Stomach (tissue), 8 donors: ENCODE measurements at regions not wholly inside any gene's neighbourhood (a gene's known extent, or its start where the extent isn't known, plus 50 kb on each side); places are given as distances from the start of the nearest gene placed in this dataset.

Experiments
- DNase-seq, 2 donors: peaks; one replicate each; pipeline versions ENCODE4 v3.0.0 to v3.0.0-alpha.2; 2013 to 2019
- H3K27ac ChIP-seq, 5 donors: fragments of 200-600 bp in 4 of 5; sonication (generic) in 4 of 5; one replicate each; pipeline ENCODE4 v1.5.1; 2013 to 2019; ENCODE audit warnings: mild to moderate bottlenecking in 1 of 5, moderate library complexity in 1 of 5
- H3K27me3 ChIP-seq, 3 donors: fragments of 200-600 bp; sonication (generic); one replicate each; pipeline ENCODE4 v1.5.1; 2017 to 2019; ENCODE audit warnings: mixed run types in 1 of 3
- H3K36me3 ChIP-seq, 4 donors: fragments of 200-600 bp; sonication (generic); 1 replicate in 3 of 4; 2 replicates in 1 of 4; pipeline ENCODE4 v1.5.1; 2016 to 2019
- H3K4me1 ChIP-seq, 4 donors: fragments of 200-600 bp; sonication (generic); one replicate each; pipeline ENCODE4 v1.5.1; 2016 to 2019
- H3K4me3 ChIP-seq, 4 donors: fragments of 200-600 bp; sonication (generic) in 3 of 4; one replicate each; pipeline ENCODE4 v1.5.1; 2016 to 2019; ENCODE audit warnings: mild to moderate bottlenecking in 1 of 4
- H3K9me3 ChIP-seq, 4 donors: fragments of 200-600 bp; sonication (generic); one replicate each; pipeline ENCODE4 v1.5.1; 2016 to 2019
- EP300 ChIP-seq: sonication (generic); formaldehyde crosslinking; IDR thresholded peaks from one replicate; pipeline ENCODE4 v1.6.1; 2017; ENCODE audit warnings: antibody characterized with exemption
- POLR2A ChIP-seq, 4 donors: fragments of 450-650 bp; IDR thresholded peaks; one replicate each; pipeline ENCODE4 v1.6.1; 2016; ENCODE audit warnings: antibody characterized with exemption in 4 of 4, control low read depth in 2 of 4, mild to moderate bottlenecking in 1 of 4, moderate library complexity in 1 of 4
- POLR2AphosphoS5 ChIP-seq, 3 donors: sonication (generic); formaldehyde crosslinking; IDR thresholded peaks; one replicate each; pipeline ENCODE4 v1.6.1; 2016; ENCODE audit warnings: antibody characterized with exemption in 3 of 3
- WGBS, 5 donors: extraction: QIAGEN DNeasy Blood & Tissue Kit in 3 of 5; methylation state at CpG; one replicate each; pipeline versions ENCODE4 v1.1.5 to v1.1.7; 2013 to 2018; 5-methylcytosine and 5-hydroxymethylcytosine counted together
- intact Hi-C: fragments of 100-400 bp; cut with DNase I; formaldehyde crosslinking; loops from one replicate; pipeline ENCODE4 v1.15.1; 2023; ENCODE audit warnings: low total_unique reads
- TF ChIP-seq, protein P1 (sequence below), 7 experiments: fragments of 450-650 bp in 4 of 7; fragments of 200-600 bp in 3 of 7; sonication (generic) in 3 of 7; IDR thresholded peaks; one replicate each; pipeline ENCODE4 v1.5.1; 2016 to 2019; ENCODE audit warnings: antibody characterized with exemption in 7 of 7, control low read depth in 2 of 7, mild to moderate bottlenecking in 1 of 7
- donor health status: healthy with polysubstance abuse.
- donor health status: Bipolar disorder and iron deficiency.
- donor health status: healthy.

DNA sequence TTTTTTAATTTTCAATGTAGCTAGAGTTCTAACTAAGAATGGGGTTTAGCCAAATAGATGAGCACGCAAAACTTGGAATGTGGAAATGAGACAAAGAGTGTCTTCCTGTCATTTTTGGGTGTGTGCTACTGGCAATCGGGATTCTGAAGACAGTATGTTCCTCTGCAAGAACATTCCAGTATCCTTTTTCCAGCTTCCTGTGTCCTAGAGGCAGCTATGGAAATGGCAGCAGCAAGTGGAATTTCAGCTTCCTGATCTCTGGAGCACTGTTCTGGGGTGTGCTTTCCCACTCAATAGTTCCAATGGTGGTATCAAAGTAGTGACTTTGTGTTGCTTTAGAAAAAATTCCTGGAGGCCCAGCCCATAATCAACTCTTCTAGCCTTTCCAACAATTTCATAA, 642.9 kb upstream of the KCNMB2 start:
- Histone ChIP-seq H3K27ac (no peak overlapping the region), H3K4me3 (no peak overlapping the region), H3K9me3 (peaks cover 0 to 15% (median 9%) of the 10 kb centered on the region in 4 donors), H3K4me1 (no peaks in the 10 kb centered on the region), H3K27me3 (no peaks in the 10 kb centered on the region), H3K36me3 (no peaks in the 10 kb centered on the region)
- no peak for DNase-seq
- intact Hi-C loops, result no loop called here
- TF ChIP-seq POLR2A (IDR thresholded peaks at IDR 0.05), result no peak
- TF ChIP-seq, protein P1, sequence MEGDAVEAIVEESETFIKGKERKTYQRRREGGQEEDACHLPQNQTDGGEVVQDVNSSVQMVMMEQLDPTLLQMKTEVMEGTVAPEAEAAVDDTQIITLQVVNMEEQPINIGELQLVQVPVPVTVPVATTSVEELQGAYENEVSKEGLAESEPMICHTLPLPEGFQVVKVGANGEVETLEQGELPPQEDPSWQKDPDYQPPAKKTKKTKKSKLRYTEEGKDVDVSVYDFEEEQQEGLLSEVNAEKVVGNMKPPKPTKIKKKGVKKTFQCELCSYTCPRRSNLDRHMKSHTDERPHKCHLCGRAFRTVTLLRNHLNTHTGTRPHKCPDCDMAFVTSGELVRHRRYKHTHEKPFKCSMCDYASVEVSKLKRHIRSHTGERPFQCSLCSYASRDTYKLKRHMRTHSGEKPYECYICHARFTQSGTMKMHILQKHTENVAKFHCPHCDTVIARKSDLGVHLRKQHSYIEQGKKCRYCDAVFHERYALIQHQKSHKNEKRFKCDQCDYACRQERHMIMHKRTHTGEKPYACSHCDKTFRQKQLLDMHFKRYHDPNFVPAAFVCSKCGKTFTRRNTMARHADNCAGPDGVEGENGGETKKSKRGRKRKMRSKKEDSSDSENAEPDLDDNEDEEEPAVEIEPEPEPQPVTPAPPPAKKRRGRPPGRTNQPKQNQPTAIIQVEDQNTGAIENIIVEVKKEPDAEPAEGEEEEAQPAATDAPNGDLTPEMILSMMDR (IDR thresholded peaks at IDR 0.05), result peak in 1 of 7 experiments; percentile 9
- WGBS, 5 donors, result 68 to 86% (median 79%) methylated on average over 2 of the region's 2 CpGs

- Histone ChIP-seq H3K27ac (no peak overlapping the region), H3K4me3 (no peak overlapping the region), H3K4me1 (no peaks in the 10 kb centered on the region), H3K9me3 (peaks cover 0 to 24% (median 17%) of the 10 kb centered on the region in 4 donors), H3K36me3 (no peaks in the 10 kb centered on the region), H3K27me3 (no peaks in the 10 kb centered on the region)
- DNase-seq, result no peak
- WGBS, 5 donors, result 75 to 83% (median 80%) methylated on average over 5 of the region's 5 CpGs
- intact Hi-C loops, result no loop called here
- TF ChIP-seq POLR2A (IDR thresholded peaks at IDR 0.05) (no peak), EP300 (no peak), POLR2AphosphoS5 (IDR thresholded peaks at IDR 0.05) (no peak)
- TF ChIP-seq, protein P1 (IDR thresholded peaks at IDR 0.05), result no peak
Measured at GRCh38 chr3:177894081-177894728, 642.0 kb upstream of the KCNMB2 start.

DNA sequence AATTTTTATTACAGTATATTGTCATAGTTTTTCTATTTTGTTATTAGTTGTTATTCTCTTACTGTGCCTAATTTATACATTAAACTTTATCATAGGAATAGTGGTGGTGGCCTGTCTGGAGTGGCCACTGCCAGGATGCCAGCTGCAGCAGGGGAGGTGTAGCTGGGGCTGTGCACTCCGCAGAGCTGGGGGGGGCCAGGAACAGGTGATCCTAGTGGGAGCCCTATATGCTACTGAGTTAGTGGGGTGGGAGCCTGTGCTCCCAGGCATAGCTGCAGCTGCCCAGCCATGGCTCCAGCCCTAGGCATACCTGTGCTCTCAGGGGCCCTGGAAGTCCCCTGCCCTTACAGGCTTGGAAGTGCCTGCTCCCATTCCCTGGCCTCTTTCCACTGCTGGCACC, 638.1 kb upstream of the KCNMB2 start:
- intact Hi-C loops, result no loop called here
- WGBS, 5 donors, result 93 to 100% (median 100%) methylated on average over 1 of the region's 1 CpG
- H3K4me3 ChIP-seq, result no peak overlapping the region
- no peak overlapping the region for H3K27ac ChIP-seq
- no peaks in the 10 kb centered on the region for H3K36me3 ChIP-seq
- no peaks in the 10 kb centered on the region for H3K27me3 ChIP-seq
- TF ChIP-seq, protein P1 (IDR thresholded peaks at IDR 0.05), result no peak
- TF ChIP-seq EP300, result no peak
- no peak for TF ChIP-seq POLR2AphosphoS5 (IDR thresholded peaks at IDR 0.05)
- no peak for TF ChIP-seq POLR2A (IDR thresholded peaks at IDR 0.05)
- peaks cover 7 to 47% (median 35%) of the 10 kb centered on the region in 4 donors for H3K9me3 ChIP-seq
- no peak for DNase-seq
- no peaks in the 10 kb centered on the region for H3K4me1 ChIP-seq

- Histone ChIP-seq H3K4me1 (no peaks in the 10 kb centered on the region), H3K4me3 (no peak overlapping the region), H3K36me3 (no peaks in the 10 kb centered on the region), H3K9me3 (peaks cover 7 to 47% (median 35%) of the 10 kb centered on the region in 4 donors), H3K27me3 (no peaks in the 10 kb centered on the region), H3K27ac (no peak overlapping the region)
- DNase-seq, result no peak
- intact Hi-C loops, result no loop called here
- TF ChIP-seq EP300 (no peak), POLR2AphosphoS5 (IDR thresholded peaks at IDR 0.05) (no peak), POLR2A (IDR thresholded peaks at IDR 0.05) (no peak)
- TF ChIP-seq, protein P1 (IDR thresholded peaks at IDR 0.05), result no peak
- 92 to 98% (median 96%) methylated on average over 6 to 9 of the region's 9 CpGs for WGBS, 5 donors
Measured at GRCh38 chr3:177899275-177900067, 636.8 kb upstream of the KCNMB2 start.
